Naive B cell (primary cell): ENCODE measurements at regions not wholly inside any gene's neighbourhood (a gene's known extent, or its start where the extent isn't known, plus 50 kb on each side); places are given as distances from the start of the nearest gene placed in this dataset.
A peak's percentile ranks its signal among the peaks of the same experiment; 100 is the strongest.

Source experiments
- ATAC-seq, 2 donors: fragments of 150-1000 bp; cut with Tn5 transposase; 2 replicates each; pipeline ENCODE4 v1.10.0; 2021; ENCODE audit warnings: low read depth in 2 of 2, mild to moderate bottlenecking in 2 of 2, moderate library complexity in 2 of 2
- DNase-seq: peaks from one replicate; pipeline ENCODE4 v3.0.0; 2022
- H3K27ac Mint-ChIP-seq, 6 donors: one replicate each; pipeline ENCODE4 v1.8.0; 2020 to 2022; ENCODE audit warnings: mild to moderate bottlenecking in 6 of 6, mixed read lengths in 6 of 6, moderate library complexity in 5 of 6, inconsistent platforms in 2 of 6
- H3K27me3 Mint-ChIP-seq, 3 donors: one replicate each; pipeline ENCODE4 v1.8.0; 2021 to 2022; ENCODE audit warnings: mixed read lengths in 3 of 3, mild to moderate bottlenecking in 1 of 3
- H3K36me3 Mint-ChIP-seq, 2 donors: one replicate each; pipeline ENCODE4 v1.8.0; 2020 to 2022; ENCODE audit warnings: mixed read lengths in 2 of 2, inconsistent platforms in 1 of 2, mild to moderate bottlenecking in 1 of 2
- H3K4me1 Mint-ChIP-seq, 3 donors: one replicate each; pipeline ENCODE4 v1.8.0; 2020 to 2022; ENCODE audit warnings: mixed read lengths in 3 of 3, inconsistent platforms in 1 of 3, mild to moderate bottlenecking in 1 of 3, moderate library complexity in 1 of 3
- H3K4me3 Mint-ChIP-seq, 8 donors: one replicate each; pipeline ENCODE4 v1.8.0; 2020 to 2022; ENCODE audit warnings: mild to moderate bottlenecking in 8 of 8, mixed read lengths in 8 of 8, moderate library complexity in 8 of 8, inconsistent platforms in 2 of 8
- H3K9me3 Mint-ChIP-seq, 7 donors: one replicate each; pipeline ENCODE4 v1.8.0; 2020 to 2022; ENCODE audit warnings: mixed read lengths in 7 of 7, mild to moderate bottlenecking in 5 of 7, inconsistent platforms in 2 of 7, moderate library complexity in 1 of 7

DNA sequence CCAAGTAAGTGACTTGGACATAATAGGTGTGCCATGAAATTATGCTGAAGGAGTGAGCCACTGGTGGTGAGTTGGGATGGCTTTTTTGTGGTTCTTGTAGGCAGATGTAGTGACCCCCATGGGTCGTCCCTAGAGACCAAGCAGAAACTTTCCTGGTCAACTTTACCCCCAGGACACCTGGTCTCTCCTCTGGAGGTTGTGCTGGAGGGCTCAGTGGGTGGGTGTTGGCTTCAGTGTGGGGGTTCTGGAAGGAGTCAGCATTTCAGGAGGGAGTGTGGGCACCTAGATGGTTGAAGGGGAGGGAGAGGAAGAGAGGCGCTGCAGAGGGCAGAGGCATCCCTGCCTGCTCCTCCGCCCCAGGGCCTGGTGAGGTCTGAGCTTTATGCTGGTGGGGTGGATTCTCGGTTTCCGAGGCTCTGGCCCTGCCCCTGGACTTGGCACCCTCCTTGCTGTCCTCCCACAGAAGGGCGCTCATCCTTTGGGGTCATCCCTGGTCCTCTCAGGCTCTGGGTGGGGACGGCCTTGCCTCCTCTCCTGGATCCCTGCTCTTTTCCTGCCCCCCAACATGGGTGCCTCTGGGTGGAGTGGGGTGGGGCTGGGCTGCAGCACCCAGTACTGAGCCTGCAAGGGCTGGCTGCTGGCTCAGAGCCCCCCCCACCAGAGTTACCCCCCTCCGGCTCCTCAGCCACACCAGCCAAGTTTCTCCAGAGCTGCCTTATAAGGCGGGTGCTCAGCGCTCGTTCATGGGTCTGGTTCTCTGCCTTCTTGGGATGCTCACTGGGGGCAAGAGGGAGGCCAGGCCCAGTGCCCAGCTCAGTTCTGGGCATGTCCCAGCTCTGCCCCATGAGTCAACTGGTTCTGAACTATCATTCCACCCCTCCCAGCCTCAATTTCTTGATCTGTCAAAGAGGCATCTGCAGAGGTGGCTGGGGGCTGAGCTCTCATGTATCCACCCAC lies 266.8 kb downstream of the SEC14L1 start:
- no peak for ATAC-seq

DNA sequence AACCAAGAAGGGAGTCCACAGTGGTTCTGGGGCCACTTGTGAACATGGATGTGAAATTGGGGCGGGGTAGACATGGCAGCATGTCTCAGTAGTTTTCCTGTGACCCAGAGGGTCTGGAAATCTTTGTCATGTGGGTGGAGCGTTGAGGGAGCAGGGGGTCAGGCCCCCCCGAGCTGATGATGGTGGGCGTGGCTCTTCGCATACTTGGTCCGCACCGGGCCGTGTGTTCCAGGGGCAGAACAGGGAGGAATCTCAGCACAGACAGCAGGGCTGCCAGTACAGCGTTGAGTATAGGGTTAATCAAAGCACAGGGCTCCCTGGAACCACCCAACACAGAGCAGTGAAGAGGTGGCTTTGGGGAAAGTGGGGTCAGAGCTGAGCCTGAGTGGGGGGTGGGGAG lies 267.5 kb downstream of the SEC14L1 start:
- no peak for DNase-seq
- no peak for ATAC-seq
- Mint-ChIP-seq H3K4me3 (peak overlapping the region in 7 of 8 donors; percentile 31 to 89 (median 50)), H3K4me1 (peaks cover 67 to 92% (median 89%) of the 10 kb centered on the region in 3 donors), H3K9me3 (peaks cover 0 to 6% (median 0%) of the 10 kb centered on the region in 7 donors), H3K27ac (peak overlapping the region in 5 of 6 donors; percentile 69 to 99 (median 96)), H3K27me3 (no peaks in the 10 kb centered on the region), H3K36me3 (peaks cover 0 to 4% of the 10 kb centered on the region in 2 donors)

More for the DNA sequence above, 266.8 kb downstream of the SEC14L1 start:
- peaks cover 0 to 6% (median 0%) of the 10 kb centered on the region in 7 donors for H3K9me3 Mint-ChIP-seq
- no peak for DNase-seq
- peak overlapping the region in 5 of 6 donors; percentile 47 to 99 (median 96) for H3K27ac Mint-ChIP-seq
- H3K4me1 Mint-ChIP-seq: peaks cover 69 to 92% (median 89%) of the 10 kb centered on the region in 3 donors
- H3K4me3 Mint-ChIP-seq: peak overlapping the region in 7 of 8 donors; percentile 45 to 89 (median 60)
- H3K36me3 Mint-ChIP-seq: peaks cover 3 to 4% of the 10 kb centered on the region in 2 donors
- H3K27me3 Mint-ChIP-seq: no peaks in the 10 kb centered on the region

DNA sequence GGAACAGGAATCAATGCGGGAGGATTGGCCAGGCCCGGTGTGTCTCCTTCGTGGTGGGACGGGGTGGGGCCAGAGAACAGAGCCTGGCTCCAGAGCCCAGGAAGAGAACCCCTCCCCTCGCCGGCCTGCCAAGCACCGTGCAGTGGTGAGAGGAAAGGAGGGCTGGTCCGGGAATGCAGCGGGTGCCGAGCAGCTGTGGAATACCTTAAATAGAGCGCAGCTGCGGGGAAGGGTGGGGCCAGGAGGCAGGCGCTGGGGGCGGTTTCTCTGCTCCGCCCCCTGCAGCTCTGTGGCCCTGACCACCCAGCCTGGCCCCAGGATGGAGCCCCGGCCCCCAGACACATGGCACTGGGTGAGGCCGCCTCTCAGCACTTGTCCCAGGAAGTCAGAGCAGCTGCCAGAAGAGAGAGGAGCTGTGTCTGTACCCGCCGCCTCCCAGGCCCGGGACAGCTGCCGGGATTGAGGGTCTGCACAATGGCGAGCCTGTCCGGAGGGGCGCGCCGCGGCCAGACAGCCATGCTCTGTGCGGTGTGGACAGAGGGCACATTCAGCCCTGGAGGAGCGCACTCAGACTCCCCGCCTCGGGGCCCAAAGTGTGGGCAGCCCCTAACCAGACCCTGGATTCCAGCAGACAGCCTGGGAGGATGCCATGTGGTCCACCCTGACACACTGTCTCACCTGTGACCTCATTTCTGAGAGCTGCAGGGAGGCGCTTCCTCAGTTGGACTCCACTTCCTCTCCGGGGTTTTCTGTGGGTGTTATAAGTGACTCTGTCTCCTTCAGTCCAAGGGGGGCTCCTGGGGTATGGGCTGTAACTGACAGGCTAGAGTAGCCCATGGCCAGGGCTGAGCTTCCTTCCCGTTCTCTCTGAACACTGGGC lies 268.8 kb downstream of the SEC14L1 start:
- Mint-ChIP-seq H3K4me1 (peaks cover 61 to 85% (median 80%) of the 10 kb centered on the region in 3 donors), H3K27ac (peak overlapping the region in 5 of 6 donors; percentile 69 to 96 (median 93)), H3K36me3 (peaks cover 0 to 4% of the 10 kb centered on the region in 2 donors), H3K9me3 (peaks cover 0 to 6% (median 0%) of the 10 kb centered on the region in 7 donors), H3K4me3 (peak overlapping the region in 7 of 8 donors; percentile 26 to 89 (median 67)), H3K27me3 (no peaks in the 10 kb centered on the region)
- peak; percentile 51 for DNase-seq
- peak; percentile 32 to 44 for ATAC-seq

DNA sequence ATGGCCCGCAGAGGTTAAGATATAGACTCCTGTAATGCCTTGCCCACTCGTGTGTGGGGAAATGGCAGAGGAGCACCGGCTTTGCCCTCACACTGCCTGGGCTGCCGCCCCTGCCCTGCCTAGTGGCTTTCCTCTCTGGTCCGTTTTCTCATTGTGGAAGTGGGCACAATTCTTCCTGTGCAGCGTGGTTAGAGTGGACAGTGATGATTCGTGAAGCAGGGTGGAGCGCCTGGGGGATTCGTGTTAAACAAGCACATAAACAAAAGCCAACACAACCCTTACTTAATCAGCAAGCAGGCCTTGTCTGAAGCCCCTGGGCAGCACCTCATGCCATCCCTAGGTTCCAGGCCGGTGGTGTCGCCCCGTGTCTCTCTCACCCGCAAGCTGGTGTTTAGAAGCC lies 269.7 kb downstream of the SEC14L1 start:
- peak overlapping the region in 5 of 8 donors; percentile 26 to 54 (median 47) for H3K4me3 Mint-ChIP-seq
- no peaks in the 10 kb centered on the region for H3K27me3 Mint-ChIP-seq
- H3K27ac Mint-ChIP-seq: peak overlapping the region in 5 of 6 donors; percentile 6 to 96 (median 68)
- no peak for DNase-seq
- H3K4me1 Mint-ChIP-seq: peaks cover 54 to 78% (median 74%) of the 10 kb centered on the region in 3 donors
- H3K9me3 Mint-ChIP-seq: peaks cover 0 to 6% (median 0%) of the 10 kb centered on the region in 7 donors
- no peak for ATAC-seq
- H3K36me3 Mint-ChIP-seq: peaks cover 0 to 4% of the 10 kb centered on the region in 2 donors

DNA sequence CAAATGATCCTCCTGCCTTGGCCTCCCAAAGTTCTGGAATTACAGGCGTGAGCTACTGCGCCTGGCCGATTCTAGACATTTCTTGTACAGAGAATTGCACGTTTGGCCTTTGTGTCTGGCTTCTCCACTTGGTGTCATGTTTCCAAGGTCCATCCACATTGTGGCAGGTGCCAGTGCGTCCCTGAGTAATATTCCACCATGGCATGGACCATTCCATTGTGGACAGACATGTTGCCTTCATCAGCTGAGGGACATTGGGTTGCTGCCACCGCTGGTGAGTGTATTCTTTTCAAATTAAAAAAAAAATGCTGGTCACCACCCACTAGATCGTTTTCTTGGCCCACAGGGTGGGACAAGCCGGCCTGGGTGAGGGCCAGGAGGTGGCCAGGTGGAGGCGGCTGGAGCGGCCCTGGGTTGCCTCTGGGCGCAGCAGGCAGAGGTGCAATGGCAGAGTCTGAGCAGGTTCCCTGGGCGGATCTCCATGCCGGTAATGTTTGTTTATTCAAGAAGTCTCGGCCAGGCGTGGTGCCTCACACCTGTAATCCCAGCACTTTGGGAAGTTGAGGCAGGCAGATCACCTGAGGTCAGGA lies 274.1 kb downstream of the SEC14L1 start:
- H3K27me3 Mint-ChIP-seq: no peaks in the 10 kb centered on the region
- H3K4me3 Mint-ChIP-seq: peak overlapping the region in 1 of 8 donors; percentile 44
- H3K27ac Mint-ChIP-seq: peak overlapping the region in 2 of 6 donors; percentile 22 to 86
- ATAC-seq (no peak), DNase-seq (no peak)
- H3K36me3 Mint-ChIP-seq: peaks cover 0 to 4% of the 10 kb centered on the region in 2 donors
- peaks cover 18 to 42% (median 42%) of the 10 kb centered on the region in 3 donors for H3K4me1 Mint-ChIP-seq
- H3K9me3 Mint-ChIP-seq: peaks cover 0 to 6% (median 0%) of the 10 kb centered on the region in 7 donors

DNA sequence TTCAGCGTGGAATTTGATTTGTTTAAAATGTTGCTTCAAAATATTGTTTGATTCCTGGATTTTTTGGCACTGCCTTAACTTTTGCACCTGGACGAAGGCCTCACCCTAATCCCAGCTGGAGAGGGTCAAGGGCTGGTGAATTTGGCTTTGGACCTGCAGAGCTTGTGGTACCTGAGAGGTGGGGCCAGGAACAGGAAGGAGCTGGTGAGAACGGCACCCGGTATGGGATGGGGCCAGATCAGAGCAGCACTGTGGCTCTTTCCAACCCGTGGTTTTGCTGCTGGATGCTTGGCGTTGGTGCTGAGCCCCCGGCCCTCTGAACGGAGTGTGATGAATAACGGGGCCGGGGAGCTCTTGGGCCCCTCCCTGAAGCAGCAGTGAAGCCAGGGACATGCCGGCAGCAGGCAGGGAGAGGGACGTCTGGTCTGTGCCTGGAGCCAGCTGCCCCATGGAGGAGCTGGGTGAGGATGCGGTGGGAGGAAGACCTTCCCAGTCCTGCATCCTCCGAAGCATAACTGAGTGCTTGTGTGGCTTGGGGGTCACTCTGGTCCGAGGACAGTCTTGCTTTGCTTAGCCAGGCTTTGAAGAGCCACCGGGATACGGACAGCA lies 275.4 kb downstream of the SEC14L1 start:
- ATAC-seq (no peak), DNase-seq (no peak)
- Mint-ChIP-seq H3K36me3 (no peaks in the 10 kb centered on the region), H3K4me1 (peaks cover 17 to 42% (median 41%) of the 10 kb centered on the region in 3 donors), H3K27ac (peak overlapping the region in 1 of 6 donors; percentile 72), H3K27me3 (no peaks in the 10 kb centered on the region), H3K9me3 (peaks cover 0 to 6% (median 0%) of the 10 kb centered on the region in 7 donors), H3K4me3 (no peak overlapping the region)

DNA sequence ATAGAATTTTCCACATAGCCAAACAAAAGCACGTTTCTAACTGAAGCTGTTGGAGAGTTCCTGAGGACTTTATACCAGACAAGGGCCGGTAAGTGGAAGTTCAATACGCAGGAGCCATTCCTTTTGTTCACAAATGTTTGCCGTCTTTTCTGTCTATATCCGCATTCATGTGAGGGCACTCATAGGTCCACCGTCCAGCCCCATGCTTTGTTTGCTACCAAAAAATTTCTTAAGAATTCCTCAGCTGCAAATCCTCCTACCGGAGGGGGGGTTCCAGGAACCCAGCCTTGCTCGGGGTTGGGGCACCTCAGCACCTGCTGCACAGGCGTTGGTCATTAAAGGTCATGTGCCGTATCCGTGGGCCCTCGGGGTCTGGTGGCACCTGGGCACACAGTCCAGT lies 276.8 kb downstream of the SEC14L1 start:
- Mint-ChIP-seq H3K27me3 (no peaks in the 10 kb centered on the region), H3K27ac (no peak overlapping the region), H3K4me1 (peaks cover 20 to 42% (median 40%) of the 10 kb centered on the region in 3 donors), H3K4me3 (no peak overlapping the region), H3K9me3 (peaks cover 0 to 5% (median 0%) of the 10 kb centered on the region in 7 donors), H3K36me3 (no peaks in the 10 kb centered on the region)
- no peak for ATAC-seq
- no peak for DNase-seq

DNA sequence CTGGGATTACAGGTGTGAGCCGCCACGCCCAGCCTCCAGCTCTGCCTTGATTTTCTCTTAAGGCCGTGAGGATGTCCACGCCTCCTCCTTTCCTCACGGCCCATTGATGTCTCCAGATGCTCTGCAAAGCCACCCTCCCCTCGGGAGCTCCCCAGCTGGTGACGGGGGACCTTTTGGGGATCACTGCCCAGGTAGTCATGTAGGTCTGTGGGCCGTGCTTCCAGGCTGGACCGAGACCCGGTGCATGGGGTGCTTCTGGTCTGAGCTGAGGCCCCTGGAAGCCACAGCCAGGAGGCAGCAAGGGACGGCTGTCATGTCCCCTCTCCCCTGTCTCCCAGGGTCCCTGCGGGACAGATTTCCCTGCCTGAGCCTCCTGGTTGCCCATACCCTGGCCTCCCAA lies 277.8 kb downstream of the SEC14L1 start:
- peak overlapping the region in 1 of 6 donors; percentile 57 for H3K27ac Mint-ChIP-seq
- no peaks in the 10 kb centered on the region for H3K36me3 Mint-ChIP-seq
- H3K9me3 Mint-ChIP-seq: no peaks in the 10 kb centered on the region

DNA sequence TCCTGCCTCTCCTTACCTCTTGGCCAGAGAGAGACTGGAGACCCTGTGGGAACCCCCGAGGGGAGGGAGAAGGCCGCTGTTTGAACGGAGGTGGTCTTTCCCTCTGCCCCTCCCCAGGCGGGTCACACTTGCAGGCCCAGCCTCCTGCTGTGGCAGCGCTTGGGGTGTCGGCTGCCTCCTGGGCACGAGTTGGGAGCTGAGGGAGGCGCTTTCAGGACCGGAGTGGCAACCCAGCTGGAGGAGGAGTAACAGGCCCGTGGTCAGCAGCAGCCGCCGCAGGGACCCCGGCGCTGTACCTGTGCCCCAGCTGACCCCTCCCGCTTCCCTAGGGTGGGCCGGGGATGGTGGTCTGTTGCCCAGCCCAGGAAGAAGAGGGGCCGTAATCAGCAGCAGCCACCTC lies 278.3 kb downstream of the SEC14L1 start:
- H3K27me3 Mint-ChIP-seq: no peaks in the 10 kb centered on the region
- ATAC-seq: no peak
- peaks cover 16 to 41% (median 39%) of the 10 kb centered on the region in 3 donors for H3K4me1 Mint-ChIP-seq
- H3K27ac Mint-ChIP-seq: peak overlapping the region in 1 of 6 donors; percentile 59
- H3K9me3 Mint-ChIP-seq: no peaks in the 10 kb centered on the region
- H3K36me3 Mint-ChIP-seq: no peaks in the 10 kb centered on the region
- H3K4me3 Mint-ChIP-seq: no peak overlapping the region
- DNase-seq: no peak

More for the DNA sequence above, 277.8 kb downstream of the SEC14L1 start:
- H3K4me3 Mint-ChIP-seq: no peak overlapping the region
- no peak for DNase-seq
- H3K27me3 Mint-ChIP-seq: no peaks in the 10 kb centered on the region
- ATAC-seq: no peak
- H3K4me1 Mint-ChIP-seq: peaks cover 16 to 40% (median 39%) of the 10 kb centered on the region in 3 donors

DNA sequence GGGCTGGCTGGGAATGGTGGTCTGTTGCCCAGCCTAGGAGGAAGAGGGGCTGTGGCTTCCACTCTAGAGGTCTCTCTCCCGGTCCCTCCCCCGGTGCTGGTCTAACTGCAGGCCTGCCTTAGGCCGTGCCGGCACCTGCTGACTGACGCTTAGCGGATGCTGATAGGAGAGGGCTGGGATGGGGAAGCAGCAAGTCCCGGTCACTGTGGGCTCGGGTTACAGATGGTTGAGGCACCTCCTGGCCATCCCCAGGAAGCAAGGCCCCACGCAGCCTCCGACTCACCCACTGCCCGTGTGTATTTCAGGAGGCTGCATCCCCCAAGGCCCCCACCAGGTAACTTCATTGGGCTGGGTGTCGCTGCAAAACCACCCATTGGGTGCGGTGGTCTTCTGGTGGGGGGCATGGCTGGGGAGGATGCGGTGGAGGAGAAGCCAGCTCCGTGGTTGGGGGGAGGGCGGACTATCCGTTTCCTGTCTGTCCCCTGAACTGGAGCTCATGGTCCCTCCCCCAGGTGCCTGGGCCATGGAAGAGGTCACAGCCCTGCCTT lies 278.9 kb downstream of the SEC14L1 start:
- no peak for ATAC-seq
- Mint-ChIP-seq H3K27ac (no peak overlapping the region), H3K4me1 (peaks cover 16 to 41% (median 39%) of the 10 kb centered on the region in 3 donors), H3K27me3 (no peaks in the 10 kb centered on the region), H3K9me3 (no peaks in the 10 kb centered on the region), H3K36me3 (no peaks in the 10 kb centered on the region), H3K4me3 (peak overlapping the region in 1 of 8 donors; percentile 29)
- no peak for DNase-seq

DNA sequence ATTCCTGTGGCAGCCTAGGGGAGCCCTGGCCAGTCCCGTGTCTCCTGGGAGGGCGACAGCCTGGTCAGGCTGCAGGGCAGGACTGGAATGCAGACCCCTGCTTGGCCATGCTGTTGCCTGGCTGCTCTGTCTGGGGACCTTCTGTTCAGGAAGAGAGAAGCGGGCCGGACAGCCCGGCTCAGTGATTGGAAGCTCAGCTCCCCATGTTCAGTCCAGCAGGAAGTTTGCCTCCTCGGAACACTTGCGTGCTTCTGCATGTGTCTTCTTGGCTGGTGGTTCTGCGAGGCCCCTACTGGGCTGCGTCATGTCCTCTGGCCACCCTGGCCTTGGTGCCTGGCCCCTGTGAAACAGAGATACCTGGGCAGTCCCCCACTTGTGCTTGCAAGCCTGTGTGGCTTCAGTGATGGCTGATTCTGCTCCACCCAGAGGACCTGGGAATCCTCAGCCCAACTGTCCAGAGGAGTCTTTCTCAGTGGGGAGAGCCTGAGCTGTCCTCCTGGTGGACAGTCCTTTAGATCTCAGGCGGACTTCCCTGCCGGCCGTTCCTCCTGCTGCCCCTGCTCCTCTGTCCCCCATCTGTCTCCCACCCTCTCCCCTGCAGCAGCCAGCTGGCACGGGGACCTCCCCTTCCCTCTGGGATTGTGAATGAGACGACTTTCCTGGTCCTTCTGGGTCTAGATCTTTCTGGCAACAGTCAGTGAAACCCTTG lies 279.5 kb downstream of the SEC14L1 start:
- Mint-ChIP-seq H3K27me3 (no peaks in the 10 kb centered on the region), H3K36me3 (no peaks in the 10 kb centered on the region), H3K4me3 (peak overlapping the region in 5 of 8 donors; percentile 54 to 95 (median 88)), H3K27ac (peak overlapping the region in 4 of 6 donors; percentile 75 to 91 (median 86)), H3K4me1 (peaks cover 16 to 42% (median 39%) of the 10 kb centered on the region in 3 donors), H3K9me3 (no peaks in the 10 kb centered on the region)
- ATAC-seq: no peak
- DNase-seq: no peak
